Kidney epithelial cell (primary cell): ENCODE measurements at regions not wholly inside any gene's neighbourhood (a gene's known extent, or its start where the extent isn't known, plus 50 kb on each side); places are given as distances from the start of the nearest gene placed in this dataset.

Source experiments
- DNase-seq: peaks from one replicate; pipeline ENCODE4 v3.0.0-alpha.2; 2010; ENCODE audit warnings: low read depth
- H3K27me3 ChIP-seq: 2 replicates; pipeline ENCODE4 v1.6.0; 2011; ENCODE audit warnings: low read length; ENCODE audit not compliant: control insufficient read depth, insufficient read depth
- H3K36me3 ChIP-seq: 2 replicates; pipeline ENCODE4 v1.5.1; 2011; ENCODE audit warnings: low read length; ENCODE audit not compliant: control insufficient read depth, insufficient read depth
- H3K4me3 ChIP-seq: 2 replicates; pipeline ENCODE4 v1.5.1; 2011; ENCODE audit warnings: low read depth, mild to moderate bottlenecking, control low read depth, low read length
- CTCF ChIP-seq: IDR thresholded peaks from 2 replicates; pipeline ENCODE4 v1.5.1; 2011; ENCODE audit warnings: mild to moderate bottlenecking, moderate library complexity, low read length, control low read depth, inconsistent platforms; ENCODE audit not compliant: insufficient read depth, poor library complexity, severe bottlenecking

- Histone ChIP-seq H3K36me3 (no peaks in the 10 kb centered on the region), H3K4me3 (no peak overlapping the region), H3K27me3 (no peaks in the 10 kb centered on the region)
- DNase-seq, result no peak
- TF ChIP-seq CTCF, result no peak
These were observed 504.8 kb upstream of the PHF14 start for GRCh38 chr7:10468908-10469307.

- TF ChIP-seq CTCF, result no peak
- Histone ChIP-seq H3K4me3 (no peak overlapping the region), H3K27me3 (no peaks in the 10 kb centered on the region), H3K36me3 (no peaks in the 10 kb centered on the region)
- no peak for DNase-seq
These were observed 504.2 kb upstream of the PHF14 start for GRCh38 chr7:10469476-10469875.

GRCh38 chr7:10471280-10472058, 502.2 kb upstream of the PHF14 start:
- Histone ChIP-seq H3K27me3 (no peaks in the 10 kb centered on the region), H3K36me3 (no peaks in the 10 kb centered on the region), H3K4me3 (no peak overlapping the region)
- DNase-seq, result no peak
- no peak for TF ChIP-seq CTCF

- TF ChIP-seq CTCF, result no peak
- no peak overlapping the region for H3K4me3 ChIP-seq
- DNase-seq, result no peak
These were observed 501.6 kb upstream of the PHF14 start for GRCh38 chr7:10472115-10472514.

GRCh38 chr7:10473569-10473968, 500.1 kb upstream of the PHF14 start:
- no peak for TF ChIP-seq CTCF
- no peaks in the 10 kb centered on the region for H3K36me3 ChIP-seq
- DNase-seq, result no peak
- H3K4me3 ChIP-seq, result no peak overlapping the region
- no peaks in the 10 kb centered on the region for H3K27me3 ChIP-seq

More at GRCh38 chr7:10472115-10472514, 501.6 kb upstream of the PHF14 start:
- H3K36me3 ChIP-seq, result no peaks in the 10 kb centered on the region
- H3K27me3 ChIP-seq, result no peaks in the 10 kb centered on the region

- Histone ChIP-seq H3K4me3 (no peak overlapping the region), H3K36me3 (no peaks in the 10 kb centered on the region), H3K27me3 (no peaks in the 10 kb centered on the region)
- TF ChIP-seq CTCF, result no peak
- DNase-seq, result no peak
These were observed 499.6 kb upstream of the PHF14 start for GRCh38 chr7:10474048-10474447.
